HUES64 (cell line): ENCODE measurements at regions not wholly inside any gene's neighbourhood (a gene's known extent, or its start where the extent isn't known, plus 50 kb on each side); places are given as distances from the start of the nearest gene placed in this dataset.
A peak's percentile ranks its signal among the peaks of the same experiment; 100 is the strongest.

ENCODE experiments used
- H3K27ac ChIP-seq: 2 replicates; pipeline ENCODE4 v1.7.0; 2013; ENCODE audit warnings: low read depth, low read length, inconsistent platforms
- H3K27me3 ChIP-seq: 2 replicates; pipeline ENCODE4 v1.6.1; 2013; ENCODE audit warnings: mild to moderate bottlenecking, low read length; ENCODE audit not compliant: insufficient read depth
- H3K36me3 ChIP-seq: 2 replicates; pipeline ENCODE4 v1.6.1; 2013; ENCODE audit warnings: mild to moderate bottlenecking, low read length; ENCODE audit not compliant: insufficient read depth
- H3K4me1 ChIP-seq: 2 replicates; pipeline ENCODE4 v1.6.1; 2013; ENCODE audit warnings: mild to moderate bottlenecking, low read length, moderate library complexity; ENCODE audit not compliant: insufficient read depth
- H3K4me3 ChIP-seq: 2 replicates; pipeline ENCODE4 v1.5.1; 2013; ENCODE audit warnings: mild to moderate bottlenecking, low read length, moderate library complexity
- H3K9ac ChIP-seq: 2 replicates; pipeline ENCODE4 v1.6.1; 2013; ENCODE audit warnings: mild to moderate bottlenecking, low read depth, low read length
- H3K9me3 ChIP-seq: 2 replicates; pipeline ENCODE4 v1.6.1; 2013; ENCODE audit warnings: low read depth, low read length; ENCODE audit not compliant: insufficient read depth
- WGBS: fragments of 150-250, 120-280 bp; methylation state at CpG from one replicate; pipeline ENCODE4 v1.1.7; 2013; ENCODE audit warnings: missing lambda C conversion rate; 5-methylcytosine and 5-hydroxymethylcytosine counted together

GRCh38 chr2:67304300-67304890, 92.7 kb upstream of the ETAA1 start:
- H3K4me1 ChIP-seq = no peaks in the 10 kb centered on the region
- WGBS = 85% methylated on average over 6 of the region's 6 CpGs
- no peaks in the 10 kb centered on the region for H3K27me3 ChIP-seq
- no peaks in the 10 kb centered on the region for H3K36me3 ChIP-seq
- no peaks in the 10 kb centered on the region for H3K9me3 ChIP-seq
- no peak overlapping the region for H3K4me3 ChIP-seq
- H3K27ac ChIP-seq = no peak overlapping the region
- H3K9ac ChIP-seq = no peak overlapping the region

- Histone ChIP-seq H3K36me3 (no peaks in the 10 kb centered on the region), H3K27ac (no peak overlapping the region), H3K9ac (no peak overlapping the region), H3K4me1 (no peaks in the 10 kb centered on the region), H3K4me3 (no peak overlapping the region), H3K27me3 (no peaks in the 10 kb centered on the region), H3K9me3 (no peaks in the 10 kb centered on the region)
- WGBS = no CpG with 5 or more reads among the region's 1 CpG
Measured at GRCh38 chr2:67309281-67309680, 87.9 kb upstream of the ETAA1 start.

- WGBS = 84% methylated on average over 2 of the region's 2 CpGs
- Histone ChIP-seq H3K4me1 (no peaks in the 10 kb centered on the region), H3K27ac (no peak overlapping the region), H3K9me3 (no peaks in the 10 kb centered on the region), H3K9ac (no peak overlapping the region), H3K36me3 (no peaks in the 10 kb centered on the region), H3K4me3 (no peak overlapping the region), H3K27me3 (no peaks in the 10 kb centered on the region)
Measured at GRCh38 chr2:67311536-67311935, 85.6 kb upstream of the ETAA1 start.

- Histone ChIP-seq H3K36me3 (no peaks in the 10 kb centered on the region), H3K4me3 (no peak overlapping the region), H3K4me1 (no peaks in the 10 kb centered on the region), H3K27me3 (no peaks in the 10 kb centered on the region), H3K27ac (no peak overlapping the region), H3K9ac (no peak overlapping the region), H3K9me3 (no peaks in the 10 kb centered on the region)
- 97% methylated on average over 1 of the region's 1 CpG for WGBS
Measured at GRCh38 chr2:67312871-67313270, 84.3 kb upstream of the ETAA1 start.

- Histone ChIP-seq H3K36me3 (no peaks in the 10 kb centered on the region), H3K4me1 (peaks cover 5% of the 10 kb centered on the region; the same call in 1 of the 2 replicates), H3K9ac (no peak overlapping the region), H3K9me3 (no peaks in the 10 kb centered on the region), H3K4me3 (no peak overlapping the region), H3K27ac (no peak overlapping the region), H3K27me3 (no peaks in the 10 kb centered on the region)
- WGBS = 83% methylated on average over 1 of the region's 1 CpG
Measured at GRCh38 chr2:67313536-67313935, 83.6 kb upstream of the ETAA1 start.

GRCh38 chr2:67318031-67318430, 79.1 kb upstream of the ETAA1 start:
- Histone ChIP-seq H3K27ac (no peak overlapping the region), H3K9ac (no peak overlapping the region), H3K9me3 (no peaks in the 10 kb centered on the region), H3K4me1 (peaks cover 40% of the 10 kb centered on the region), H3K4me3 (no peak overlapping the region), H3K36me3 (no peaks in the 10 kb centered on the region), H3K27me3 (no peaks in the 10 kb centered on the region)
- WGBS = 96% methylated on average over 1 of the region's 1 CpG

- H3K9ac ChIP-seq = no peak overlapping the region
- no peaks in the 10 kb centered on the region for H3K36me3 ChIP-seq
- 91% methylated on average over 2 of the region's 3 CpGs for WGBS
- no peak overlapping the region for H3K27ac ChIP-seq
- no peaks in the 10 kb centered on the region for H3K9me3 ChIP-seq
- no peak overlapping the region for H3K4me3 ChIP-seq
- H3K27me3 ChIP-seq = no peaks in the 10 kb centered on the region
- peaks cover 40% of the 10 kb centered on the region for H3K4me1 ChIP-seq
Measured at GRCh38 chr2:67318563-67318962, 78.6 kb upstream of the ETAA1 start.

GRCh38 chr2:67318993-67319481, 78.1 kb upstream of the ETAA1 start:
- no peak overlapping the region for H3K27ac ChIP-seq
- H3K4me3 ChIP-seq = no peak overlapping the region
- no peaks in the 10 kb centered on the region for H3K9me3 ChIP-seq
- 91% methylated on average over 5 of the region's 6 CpGs for WGBS
- no peaks in the 10 kb centered on the region for H3K36me3 ChIP-seq
- no peak overlapping the region for H3K9ac ChIP-seq
- no peaks in the 10 kb centered on the region for H3K27me3 ChIP-seq
- H3K4me1 ChIP-seq = peaks cover 40% of the 10 kb centered on the region

GRCh38 chr2:67320861-67321587, 76.1 kb upstream of the ETAA1 start:
- no peaks in the 10 kb centered on the region for H3K36me3 ChIP-seq
- peak overlapping the region; percentile 60 for H3K27ac ChIP-seq
- no peaks in the 10 kb centered on the region for H3K27me3 ChIP-seq
- 79% methylated on average over 3 of the region's 3 CpGs for WGBS
- no peak overlapping the region for H3K4me3 ChIP-seq
- H3K4me1 ChIP-seq = peaks cover 47% of the 10 kb centered on the region
- H3K9me3 ChIP-seq = no peaks in the 10 kb centered on the region
- peak overlapping the region; percentile 22; the same call in 1 of the 2 replicates for H3K9ac ChIP-seq

GRCh38 chr2:67321588-67321903, 75.6 kb upstream of the ETAA1 start:
- 85% methylated on average over 3 of the region's 3 CpGs for WGBS
- Histone ChIP-seq H3K4me1 (peaks cover 50% of the 10 kb centered on the region), H3K9ac (no peak overlapping the region), H3K9me3 (no peaks in the 10 kb centered on the region), H3K27me3 (no peaks in the 10 kb centered on the region), H3K36me3 (no peaks in the 10 kb centered on the region), H3K27ac (peak overlapping the region; percentile 60), H3K4me3 (no peak overlapping the region)

GRCh38 chr2:67322353-67323001, 74.7 kb upstream of the ETAA1 start:
- H3K4me3 ChIP-seq = no peak overlapping the region
- WGBS = 56% methylated on average over 3 of the region's 3 CpGs
- H3K4me1 ChIP-seq = peaks cover 58% of the 10 kb centered on the region
- H3K9me3 ChIP-seq = no peaks in the 10 kb centered on the region
- H3K9ac ChIP-seq = no peak overlapping the region
- H3K27ac ChIP-seq = no peak overlapping the region
- no peaks in the 10 kb centered on the region for H3K27me3 ChIP-seq
- no peaks in the 10 kb centered on the region for H3K36me3 ChIP-seq
